ENCODE measurements at regions not wholly inside any gene's neighbourhood (a gene's known extent, or its start where the extent isn't known, plus 50 kb on each side); places are given as distances from the start of the nearest gene placed in this dataset.

GRCh38 chr14:98592611-98593170, 679.3 kb downstream of the BCL11B start:
- H3K4me1 ChIP-seq, result no peaks in the 10 kb centered on the region
- H3K36me3 ChIP-seq (ENCODE audit: control insufficient read depth, insufficient read depth, low read length), result no peaks in the 10 kb centered on the region
- no peaks in the 10 kb centered on the region for H3K9me3 ChIP-seq (ENCODE audit: control insufficient read depth, low read length)
- no peak overlapping the region for H3K9ac ChIP-seq
- TF ChIP-seq CTCF (IDR thresholded peaks at IDR 0.05), result no peak
- H3K27ac ChIP-seq, result no peak overlapping the region
- H3K27me3 ChIP-seq (ENCODE audit: control insufficient read depth, insufficient read depth, low read length), result no peaks in the 10 kb centered on the region
- H3K4me3 ChIP-seq (ENCODE audit: low read depth, low read length), result no peak overlapping the region
- H2AFZ ChIP-seq, result no peak overlapping the region
- no peaks in the 10 kb centered on the region for H3K79me2 ChIP-seq
- no peak overlapping the region for H3K4me2 ChIP-seq (ENCODE audit: low read length)

GRCh38 chr14:98593361-98593761, 678.6 kb downstream of the BCL11B start:
- no peak for TF ChIP-seq CTCF (IDR thresholded peaks at IDR 0.05)
- no peaks in the 10 kb centered on the region for H3K27me3 ChIP-seq (ENCODE audit: control insufficient read depth, insufficient read depth, low read length)
- H3K4me2 ChIP-seq (ENCODE audit: low read length), result no peak overlapping the region
- H3K79me2 ChIP-seq, result no peaks in the 10 kb centered on the region
- no peaks in the 10 kb centered on the region for H3K36me3 ChIP-seq (ENCODE audit: control insufficient read depth, insufficient read depth, low read length)
- no peak overlapping the region for H3K9ac ChIP-seq
- no peaks in the 10 kb centered on the region for H3K9me3 ChIP-seq (ENCODE audit: control insufficient read depth, low read length)
- H3K4me1 ChIP-seq, result no peaks in the 10 kb centered on the region
- no peak overlapping the region for H3K27ac ChIP-seq
- H2AFZ ChIP-seq, result no peak overlapping the region
- H3K4me3 ChIP-seq (ENCODE audit: low read depth, low read length), result no peak overlapping the region

DNA sequence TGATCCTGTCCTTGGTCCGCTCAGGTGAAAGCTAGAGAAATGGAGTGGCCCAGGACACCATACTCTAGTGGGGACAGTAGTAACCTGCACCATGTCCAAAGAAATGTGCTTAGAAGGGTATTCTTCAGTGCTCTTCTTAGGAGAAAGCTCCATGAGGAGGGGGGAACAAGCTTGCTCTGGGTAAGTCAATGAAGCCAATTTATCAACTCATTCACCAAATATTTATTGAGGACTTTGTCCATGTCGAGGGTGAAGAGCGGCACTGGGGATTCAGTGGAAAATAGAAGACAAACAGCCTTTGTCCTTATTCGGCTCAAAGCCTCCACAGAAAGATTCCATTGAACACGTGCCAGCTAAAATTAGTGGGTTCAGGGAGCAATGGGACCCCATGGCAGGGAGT, 677.8 kb downstream of the BCL11B start:
- H3K27me3 ChIP-seq (ENCODE audit: control insufficient read depth, insufficient read depth, low read length), result no peaks in the 10 kb centered on the region
- no peaks in the 10 kb centered on the region for H3K9me3 ChIP-seq (ENCODE audit: control insufficient read depth, low read length)
- no peak overlapping the region for H3K27ac ChIP-seq
- H3K4me3 ChIP-seq (ENCODE audit: low read depth, low read length), result no peak overlapping the region
- no peaks in the 10 kb centered on the region for H3K4me1 ChIP-seq
- H3K9ac ChIP-seq, result no peak overlapping the region
- no peak overlapping the region for H2AFZ ChIP-seq
- TF ChIP-seq CTCF (IDR thresholded peaks at IDR 0.05), result no peak
- no peaks in the 10 kb centered on the region for H3K36me3 ChIP-seq (ENCODE audit: control insufficient read depth, insufficient read depth, low read length)
- H3K4me2 ChIP-seq (ENCODE audit: low read length), result no peak overlapping the region
- H3K79me2 ChIP-seq, result no peaks in the 10 kb centered on the region

DNA sequence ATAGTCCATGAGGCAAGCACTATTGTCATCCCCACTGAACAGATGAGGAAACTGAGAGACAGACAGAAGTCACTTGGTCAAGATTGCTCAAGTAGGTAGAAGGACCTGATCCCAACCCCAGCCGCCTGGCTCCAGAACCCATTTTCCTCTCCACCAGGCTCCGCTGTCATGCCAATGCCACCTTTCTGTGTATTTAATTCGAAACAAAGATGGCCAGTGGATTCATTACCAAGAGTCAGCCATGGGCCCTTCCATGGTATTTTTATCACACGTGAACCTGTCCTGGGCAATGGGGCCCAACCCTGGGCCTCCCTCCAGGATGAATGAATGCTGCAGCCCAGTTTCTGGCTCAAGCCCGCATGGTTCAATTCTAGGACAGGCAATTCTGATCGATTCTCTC, 673.4 kb downstream of the BCL11B start:
- Histone ChIP-seq H3K9me3 (ENCODE audit: control insufficient read depth, low read length) (no peaks in the 10 kb centered on the region), H3K36me3 (ENCODE audit: control insufficient read depth, insufficient read depth, low read length) (no peaks in the 10 kb centered on the region), H3K9ac (no peak overlapping the region), H3K4me1 (no peaks in the 10 kb centered on the region), H3K27me3 (ENCODE audit: control insufficient read depth, insufficient read depth, low read length) (no peaks in the 10 kb centered on the region), H3K79me2 (no peaks in the 10 kb centered on the region), H2AFZ (no peak overlapping the region), H3K4me2 (ENCODE audit: low read length) (no peak overlapping the region), H3K4me3 (ENCODE audit: low read depth, low read length) (no peak overlapping the region), H3K27ac (no peak overlapping the region)
- no peak for TF ChIP-seq CTCF (IDR thresholded peaks at IDR 0.05)

GRCh38 chr14:98599082-98599481, 672.9 kb downstream of the BCL11B start:
- no peak overlapping the region for H3K9ac ChIP-seq
- H3K4me3 ChIP-seq (ENCODE audit: low read depth, low read length), result no peak overlapping the region
- H3K4me2 ChIP-seq (ENCODE audit: low read length), result no peak overlapping the region
- H2AFZ ChIP-seq, result no peak overlapping the region
- H3K27me3 ChIP-seq (ENCODE audit: control insufficient read depth, insufficient read depth, low read length), result no peaks in the 10 kb centered on the region
- H3K36me3 ChIP-seq (ENCODE audit: control insufficient read depth, insufficient read depth, low read length), result no peaks in the 10 kb centered on the region
- no peaks in the 10 kb centered on the region for H3K9me3 ChIP-seq (ENCODE audit: control insufficient read depth, low read length)
- no peak for TF ChIP-seq CTCF (IDR thresholded peaks at IDR 0.05)
- H3K27ac ChIP-seq, result no peak overlapping the region
- no peaks in the 10 kb centered on the region for H3K4me1 ChIP-seq
- H3K79me2 ChIP-seq, result no peaks in the 10 kb centered on the region
